T-helper 1 cell treated with Interleukin-12 subunit alpha and Interleukin-12 subunit beta and Interleukin-4 antibody, amounts not matched to agents 30 ng/mL and 1 ng/mL, for 36 hours (primary cell): ENCODE measurements at regions not wholly inside any gene's neighbourhood (a gene's known extent, or its start where the extent isn't known, plus 50 kb on each side); places are given as distances from the start of the nearest gene placed in this dataset.
"Not testable (repeated sequence)": the region's sequence is repeated elsewhere in the genome, so short reads cannot be mapped to it uniquely, and the experiment has no call there.

Experiments used
- intact Hi-C: fragments of 100-400 bp; cut with micrococcal nuclease; formaldehyde crosslinking; loops from one replicate; pipeline ENCODE4 v1.15.1; 2024

- intact Hi-C loops: no loop called here
These were observed 814.5 kb upstream of the NEGR1 start for GRCh38 chr1:73096841-73097240.

DNA sequence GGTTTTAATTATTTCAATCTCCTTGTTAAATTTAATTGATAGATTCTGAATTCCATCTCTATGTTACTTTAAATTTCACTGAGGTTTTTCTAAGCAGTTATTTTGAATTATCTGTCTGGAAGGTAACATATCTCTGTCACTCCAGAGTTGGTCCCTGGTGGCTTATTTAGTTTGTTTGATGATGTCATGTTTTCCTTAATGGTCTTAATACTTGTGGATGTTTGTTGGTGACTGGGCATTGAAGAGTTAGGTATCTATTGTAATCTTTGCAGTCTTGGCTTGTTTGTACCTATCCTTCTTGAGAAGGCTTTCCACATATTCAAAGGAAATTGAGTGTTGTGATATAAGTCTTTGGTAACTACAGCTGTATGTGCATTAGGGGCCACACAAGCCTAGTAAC lies 810.0 kb upstream of the NEGR1 start:
- intact Hi-C loops: no loop called here

GRCh38 chr1:73066866-73067265 lies 784.5 kb upstream of the NEGR1 start:
- intact Hi-C loops: no loop called here

DNA sequence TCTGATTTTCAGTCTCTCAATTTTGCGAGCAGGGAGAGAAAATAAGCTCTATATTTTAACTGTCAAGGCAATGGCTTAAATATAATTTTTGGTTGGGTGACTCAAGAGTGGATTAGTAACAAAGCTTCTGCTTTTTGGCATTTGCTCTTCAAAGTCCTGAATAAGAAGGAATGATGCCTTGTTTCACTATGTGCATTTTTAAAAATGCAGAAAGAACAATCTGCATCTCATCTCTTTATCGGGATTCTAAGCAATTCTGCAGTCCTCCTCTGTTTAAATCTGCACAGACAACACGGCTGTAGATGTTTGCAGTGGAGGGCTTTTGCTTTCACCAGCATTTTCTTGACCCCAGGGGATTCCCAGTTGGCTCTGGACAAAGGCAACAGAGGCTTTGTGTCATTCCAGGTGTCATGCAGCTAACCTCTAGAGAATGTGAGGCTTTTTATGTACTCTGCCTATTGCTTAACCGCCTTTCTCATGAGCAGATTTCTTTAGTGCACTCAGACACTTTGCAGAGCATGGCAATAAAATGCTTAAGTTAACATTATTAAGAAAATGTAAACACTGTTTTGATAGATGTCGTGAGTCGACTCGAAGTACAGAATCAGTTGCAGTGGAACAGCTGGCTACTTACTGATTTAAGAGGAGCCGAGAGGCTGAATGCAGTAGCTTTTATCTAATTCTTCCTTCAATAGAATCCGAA lies 783.2 kb upstream of the NEGR1 start:
- intact Hi-C loops: no loop called here

- intact Hi-C loops: no loop called here
These were observed 774.5 kb upstream of the NEGR1 start for GRCh38 chr1:73056826-73057225.

GRCh38 chr1:73044241-73045036 lies 762.1 kb upstream of the NEGR1 start:
- intact Hi-C loops: no loop called here

DNA sequence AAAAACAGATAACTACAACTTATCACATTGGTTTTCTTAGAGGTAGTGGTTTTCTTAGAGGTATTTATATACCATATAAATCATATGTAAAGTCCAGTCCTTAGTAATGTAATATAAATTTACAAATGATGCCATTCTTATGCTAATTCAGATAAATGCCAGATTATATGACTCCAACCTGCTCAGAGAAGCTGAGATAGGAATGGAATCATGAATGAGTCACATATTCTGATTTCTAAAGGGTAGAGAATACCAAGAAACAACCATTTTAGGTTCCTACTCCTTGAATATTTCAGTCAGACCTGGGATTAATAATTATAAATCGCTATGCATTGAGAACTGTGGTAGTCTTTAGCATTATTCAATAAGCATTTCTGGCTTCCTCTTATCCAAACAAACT lies 760.1 kb upstream of the NEGR1 start:
- intact Hi-C loops: no loop called here

- intact Hi-C loops: no loop called here
These were observed 758.5 kb upstream of the NEGR1 start for GRCh38 chr1:73040811-73041210.

DNA sequence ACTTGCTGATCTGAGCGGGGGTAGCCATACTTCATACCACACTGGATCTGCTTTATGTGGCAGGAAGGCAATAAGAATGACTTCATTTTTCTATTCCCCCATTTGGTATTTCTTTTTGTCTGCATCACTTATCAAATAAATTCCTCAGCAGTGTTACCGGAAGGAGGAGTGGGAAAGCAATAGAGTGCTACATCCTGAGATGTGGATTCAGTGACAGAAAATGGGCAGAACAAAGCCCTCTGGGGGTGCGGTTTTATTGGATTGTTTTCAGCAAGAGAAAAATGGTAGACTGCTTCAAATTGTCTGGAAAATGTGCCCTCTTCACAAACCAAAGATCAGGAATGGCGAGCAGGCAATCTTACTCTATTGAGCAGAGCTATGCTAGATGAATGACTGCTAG lies 751.9 kb upstream of the NEGR1 start:
- intact Hi-C loops: no loop called here

- intact Hi-C loops: no loop called here
These were observed 751.3 kb upstream of the NEGR1 start for GRCh38 chr1:73033640-73034039.

DNA sequence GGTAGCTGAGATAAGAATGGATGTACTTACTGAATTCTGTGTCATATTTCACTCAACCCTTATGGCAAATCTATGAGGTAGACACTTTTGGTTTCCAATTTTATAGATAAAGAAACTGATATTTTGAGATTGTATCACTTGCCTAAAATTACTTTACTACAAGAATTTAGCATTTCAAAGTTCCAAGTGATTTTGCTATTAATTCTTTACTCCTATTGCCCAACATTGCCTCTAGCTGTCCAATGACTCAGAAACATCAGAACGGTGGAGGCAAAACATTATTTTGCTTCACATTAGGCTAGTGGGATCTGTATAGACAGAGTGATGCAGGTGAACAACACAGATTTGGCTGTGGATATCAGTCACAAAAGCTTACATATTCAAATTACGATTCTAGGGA lies 747.2 kb upstream of the NEGR1 start:
- intact Hi-C loops: no loop called here

GRCh38 chr1:73026114-73026513 lies 743.8 kb upstream of the NEGR1 start:
- intact Hi-C loops: no loop called here

DNA sequence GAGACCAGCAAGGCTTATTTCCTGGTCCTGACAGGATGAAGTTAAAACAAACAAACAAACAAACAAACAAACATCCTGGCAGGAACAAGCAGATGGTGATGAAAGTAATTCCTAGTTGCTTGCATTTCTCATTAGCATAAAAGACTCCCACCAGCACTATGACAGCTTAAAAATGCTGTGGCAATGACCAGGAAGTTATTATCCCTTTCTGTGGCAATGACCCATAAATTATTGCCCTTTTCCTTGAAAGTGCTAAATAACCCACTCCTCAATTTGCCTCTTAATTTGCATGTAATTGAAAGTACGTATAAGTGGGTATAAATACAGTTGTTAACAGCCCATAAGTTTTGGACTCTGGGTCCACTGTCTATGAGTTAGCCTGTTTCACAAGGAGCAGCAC lies 727.6 kb upstream of the NEGR1 start:
- intact Hi-C loops: no loop called here

GRCh38 chr1:73009311-73009710 lies 727.0 kb upstream of the NEGR1 start:
- intact Hi-C loops: no loop called here

DNA sequence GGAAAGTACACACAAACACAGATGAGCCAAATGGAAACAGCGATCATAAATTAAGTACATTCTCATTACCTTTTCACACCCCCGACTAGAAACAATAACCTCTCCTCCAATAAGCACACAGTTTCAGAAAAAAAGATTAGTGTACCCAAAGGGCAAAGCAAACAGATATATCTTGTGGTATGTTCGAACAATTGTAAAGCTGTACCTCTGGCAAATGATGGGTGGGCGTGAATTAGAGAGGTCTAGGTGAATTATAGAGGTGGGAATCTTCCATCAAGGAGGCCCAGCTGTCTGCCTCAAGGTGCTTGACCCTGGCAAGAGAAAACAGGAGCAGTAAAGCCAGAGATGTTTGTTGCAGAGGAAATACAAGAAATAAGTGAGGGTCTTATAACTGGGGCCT lies 715.3 kb upstream of the NEGR1 start:
- intact Hi-C loops: no loop called here

- intact Hi-C loops: no loop called here
These were observed 714.7 kb upstream of the NEGR1 start for GRCh38 chr1:72997041-72997440.

GRCh38 chr1:72987871-72988270 lies 705.5 kb upstream of the NEGR1 start:
- intact Hi-C loops: not testable (repeated sequence)

DNA sequence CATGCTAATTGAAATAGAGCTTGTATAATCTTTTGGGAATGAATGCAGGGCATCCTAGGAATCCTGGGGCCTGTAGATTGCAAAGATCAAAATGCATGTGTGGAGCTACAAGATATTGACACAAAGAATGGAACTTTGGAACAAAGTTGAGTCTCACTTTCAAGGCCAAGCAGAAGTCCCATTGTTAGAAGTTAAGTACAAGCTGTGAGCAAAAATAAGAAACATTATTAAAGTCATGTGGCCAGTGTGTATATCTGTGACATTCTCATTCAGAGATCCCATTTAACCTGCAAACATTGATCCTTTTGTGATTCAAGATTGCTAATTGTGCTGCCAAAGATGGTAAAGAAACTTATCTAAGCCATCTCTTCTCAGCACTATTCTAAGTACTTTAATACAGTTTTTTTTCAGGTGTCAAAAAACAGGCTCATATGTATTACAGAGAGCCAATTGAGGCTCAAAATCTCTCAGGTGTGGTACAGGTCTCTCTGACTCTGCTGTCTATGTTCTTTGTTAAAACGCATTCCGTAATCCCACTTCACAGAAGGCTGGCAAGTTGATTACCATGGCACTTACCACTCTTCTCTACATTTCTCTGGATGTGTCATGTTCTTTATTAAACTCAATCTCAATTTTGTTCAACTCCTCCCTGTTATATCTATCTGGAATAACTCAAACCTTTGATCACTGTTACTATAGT lies 704.4 kb upstream of the NEGR1 start:
- intact Hi-C loops: no loop called here

DNA sequence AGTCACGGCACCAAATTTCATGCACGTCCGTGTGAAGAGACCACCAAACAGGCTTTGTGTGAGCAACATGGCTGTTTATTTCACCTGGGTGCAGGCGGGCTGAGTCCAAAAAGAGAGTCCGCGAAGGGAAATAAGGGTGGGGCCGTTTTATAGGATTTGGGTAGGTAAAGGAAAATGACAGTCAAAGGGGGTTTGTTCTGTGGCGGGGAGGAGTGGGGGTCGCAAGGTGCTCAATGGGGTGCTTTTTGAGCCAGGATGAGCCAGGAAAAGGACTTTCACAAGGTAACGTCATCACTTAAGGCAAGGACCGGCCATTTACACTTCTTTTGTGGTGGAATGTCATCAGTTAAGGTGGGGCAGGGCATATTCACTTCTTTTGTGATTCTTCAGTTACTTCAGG lies 702.7 kb upstream of the NEGR1 start:
- intact Hi-C loops: not testable (repeated sequence)

- intact Hi-C loops: not testable (repeated sequence)
These were observed 700.7 kb upstream of the NEGR1 start for GRCh38 chr1:72983011-72983410.

- intact Hi-C loops: no loop called here
These were observed 687.1 kb upstream of the NEGR1 start for GRCh38 chr1:72969461-72969860.

DNA sequence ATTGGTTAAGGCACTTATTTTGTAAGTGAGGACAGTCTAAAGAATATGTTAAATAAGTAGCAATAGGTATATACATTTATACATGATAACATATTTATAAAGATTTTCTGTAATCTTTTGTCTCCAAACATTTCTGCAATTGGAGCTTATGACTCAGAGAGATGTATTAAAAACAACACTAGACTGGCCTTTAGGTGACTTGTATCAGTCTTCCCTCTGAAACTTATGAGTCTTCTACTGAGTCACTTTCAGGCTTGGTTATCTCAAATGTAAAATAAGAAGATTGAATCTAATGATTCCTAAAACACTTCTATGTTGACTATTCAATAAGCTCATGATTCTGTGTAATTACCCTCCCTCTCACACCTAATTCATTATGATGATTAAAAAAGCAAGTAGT lies 672.6 kb upstream of the NEGR1 start:
- intact Hi-C loops: no loop called here
